Fibroblast of mammary gland (primary cell): ENCODE measurements at regions not wholly inside any gene's neighbourhood (a gene's known extent, or its start where the extent isn't known, plus 50 kb on each side); places are given as distances from the start of the nearest gene placed in this dataset.

ENCODE experiments used
- DNase-seq: peaks from one replicate; pipeline ENCODE4 v3.0.0-alpha.2; 2010; ENCODE audit warnings: low read depth
- H3K4me3 ChIP-seq: 2 replicates; pipeline ENCODE4 v1.5.1; 2011; ENCODE audit warnings: low read depth, mild to moderate bottlenecking, low read length, moderate library complexity; ENCODE audit not compliant: control insufficient read depth
- CTCF ChIP-seq: conservative IDR thresholded peaks from 2 replicates; pipeline ENCODE4 v1.5.1; 2011; ENCODE audit warnings: low read depth, low read length, inconsistent platforms; ENCODE audit not compliant: control insufficient read depth, insufficient read depth

GRCh38 chrX:107502316-107502715, 52.9 kb downstream of the FRMPD3 start:
- no peak for DNase-seq
- no peak for TF ChIP-seq CTCF
- no peak overlapping the region for H3K4me3 ChIP-seq

- no peak for DNase-seq
- no peak overlapping the region for H3K4me3 ChIP-seq
- TF ChIP-seq CTCF: no peak
Observed at GRCh38 chrX:107504006-107504405, 54.6 kb downstream of the FRMPD3 start.

DNA sequence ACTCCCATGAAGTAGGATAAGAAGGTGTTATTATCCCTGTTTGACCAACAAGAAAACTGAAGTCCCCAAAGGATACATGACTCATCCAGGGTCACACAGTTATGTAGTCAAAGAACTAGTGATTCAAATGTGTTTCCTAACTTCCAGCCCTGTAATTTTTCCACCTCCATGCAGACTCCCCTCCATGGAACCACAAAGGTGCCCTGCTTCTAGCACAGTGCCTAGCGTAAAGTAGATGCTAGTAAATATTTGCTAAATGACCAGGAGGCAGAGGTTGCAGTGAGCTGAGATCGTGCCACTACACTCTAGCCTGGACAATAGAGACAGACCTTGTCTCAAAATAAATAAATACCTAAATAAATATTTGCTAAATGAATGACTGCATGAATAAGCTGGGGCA, 55.8 kb downstream of the FRMPD3 start:
- peak; percentile 19 for DNase-seq
- TF ChIP-seq CTCF: no peak
- no peak overlapping the region for H3K4me3 ChIP-seq

- H3K4me3 ChIP-seq: no peak overlapping the region
- no peak for DNase-seq
- no peak for TF ChIP-seq CTCF
Observed at GRCh38 chrX:107506596-107507031, 57.2 kb downstream of the FRMPD3 start.

DNA sequence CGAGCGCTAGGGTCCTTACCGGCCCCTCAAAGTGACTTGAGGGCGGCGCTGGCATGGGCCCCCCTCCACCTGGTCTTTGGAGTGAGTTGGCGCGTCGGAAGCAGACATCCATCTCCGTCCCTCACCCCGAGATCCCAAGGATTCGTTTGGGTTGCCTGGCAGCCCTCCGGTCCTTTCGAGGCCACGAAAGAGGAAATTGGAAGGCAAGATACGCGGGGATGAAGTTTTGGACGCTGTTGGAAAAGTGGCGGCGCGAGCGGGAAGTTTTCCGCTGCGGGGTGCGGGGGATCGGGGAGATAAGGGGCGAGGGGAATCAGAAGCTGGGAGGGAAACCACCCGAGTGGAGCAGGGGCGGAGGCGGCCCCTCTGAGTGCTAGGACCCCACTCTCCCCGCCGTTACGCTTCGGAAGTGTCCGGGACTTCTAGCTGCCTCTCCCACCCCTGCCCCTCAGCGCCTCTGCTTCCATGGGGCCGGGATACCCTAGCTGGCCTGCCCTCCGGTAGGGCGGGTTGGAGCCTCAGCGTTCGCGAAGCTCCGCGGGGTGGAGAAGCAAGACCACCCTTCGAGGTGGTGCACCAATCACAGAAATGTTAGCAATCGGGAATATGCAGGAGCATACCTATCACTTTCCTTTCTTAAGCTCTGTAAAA, 57.8 kb downstream of the FRMPD3 start:
- TF ChIP-seq CTCF: no peak
- H3K4me3 ChIP-seq: no peak overlapping the region

GRCh38 chrX:107507744-107508117, 58.3 kb downstream of the FRMPD3 start:
- DNase-seq: no peak
- no peak for TF ChIP-seq CTCF

More for the DNA sequence above, 57.8 kb downstream of the FRMPD3 start:
- no peak for DNase-seq

GRCh38 chrX:107508925-107509324, 59.5 kb downstream of the FRMPD3 start:
- no peak overlapping the region for H3K4me3 ChIP-seq
- TF ChIP-seq CTCF: no peak
- no peak for DNase-seq

More at GRCh38 chrX:107507744-107508117, 58.3 kb downstream of the FRMPD3 start:
- no peak overlapping the region for H3K4me3 ChIP-seq
